ENCODE measurements at regions not wholly inside any gene's neighbourhood (a gene's known extent, or its start where the extent isn't known, plus 50 kb on each side); places are given as distances from the start of the nearest gene placed in this dataset.

DNA sequence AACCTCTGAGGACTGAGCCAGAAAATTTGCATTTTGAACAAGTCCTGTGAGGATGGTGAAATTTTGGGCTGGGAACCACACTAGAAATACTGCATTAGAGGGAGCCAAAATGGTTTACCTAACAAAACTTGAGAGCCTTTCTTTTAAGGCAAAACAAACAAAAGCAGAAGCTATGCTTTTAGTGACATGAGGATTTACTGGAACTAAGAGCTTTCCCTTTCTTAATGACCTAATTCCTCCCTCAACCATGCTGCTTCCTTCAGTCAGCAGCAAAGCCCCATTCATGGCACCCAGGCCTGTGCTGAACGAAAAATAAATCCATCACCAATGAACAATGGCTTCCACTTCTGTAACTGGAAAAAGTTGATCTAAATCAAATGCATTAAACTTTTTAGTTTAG, 974.3 kb downstream of the HACE1 start:
- H3K27me3 ChIP-seq (ENCODE audit: control insufficient read depth in 2 of 2, insufficient read depth in 2 of 2, low read length in 2 of 2): no peaks in the 10 kb centered on the region
- no peak for DNase-seq (ENCODE audit: low read depth, low spot score)
- intact Hi-C loops (cut with micrococcal nuclease): no loop called here
- FAIRE-seq: no peak
- no peak for TF ChIP-seq EZH2 (IDR thresholded peaks at IDR 0.05; ENCODE audit: borderline replicate concordance, low read depth, low read length, severe bottlenecking)
- no peak for TF ChIP-seq POLR2A (IDR thresholded peaks at IDR 0.05; ENCODE audit: low read depth, low read length)
- no peak for TF ChIP-seq GATA2 (IDR thresholded peaks at IDR 0.05; ENCODE audit: insufficient read depth, insufficient read length, low read depth, low read length)
- TF ChIP-seq JUN (IDR thresholded peaks at IDR 0.05; ENCODE audit: borderline replicate concordance, insufficient read depth, insufficient read length, low read depth): no peak
- TF ChIP-seq MYC (IDR thresholded peaks at IDR 0.05; ENCODE audit: low read depth, low read length): no peak
- TF ChIP-seq, protein P1, sequence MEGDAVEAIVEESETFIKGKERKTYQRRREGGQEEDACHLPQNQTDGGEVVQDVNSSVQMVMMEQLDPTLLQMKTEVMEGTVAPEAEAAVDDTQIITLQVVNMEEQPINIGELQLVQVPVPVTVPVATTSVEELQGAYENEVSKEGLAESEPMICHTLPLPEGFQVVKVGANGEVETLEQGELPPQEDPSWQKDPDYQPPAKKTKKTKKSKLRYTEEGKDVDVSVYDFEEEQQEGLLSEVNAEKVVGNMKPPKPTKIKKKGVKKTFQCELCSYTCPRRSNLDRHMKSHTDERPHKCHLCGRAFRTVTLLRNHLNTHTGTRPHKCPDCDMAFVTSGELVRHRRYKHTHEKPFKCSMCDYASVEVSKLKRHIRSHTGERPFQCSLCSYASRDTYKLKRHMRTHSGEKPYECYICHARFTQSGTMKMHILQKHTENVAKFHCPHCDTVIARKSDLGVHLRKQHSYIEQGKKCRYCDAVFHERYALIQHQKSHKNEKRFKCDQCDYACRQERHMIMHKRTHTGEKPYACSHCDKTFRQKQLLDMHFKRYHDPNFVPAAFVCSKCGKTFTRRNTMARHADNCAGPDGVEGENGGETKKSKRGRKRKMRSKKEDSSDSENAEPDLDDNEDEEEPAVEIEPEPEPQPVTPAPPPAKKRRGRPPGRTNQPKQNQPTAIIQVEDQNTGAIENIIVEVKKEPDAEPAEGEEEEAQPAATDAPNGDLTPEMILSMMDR (IDR thresholded peaks at IDR 0.05; ENCODE audit: extremely low read depth in 1 of 2, insufficient read depth in 1 of 2, low read depth in 1 of 2, low read length in 2 of 2): no peak
- no peak for TF ChIP-seq POLR2AphosphoS5 (IDR thresholded peaks at IDR 0.05; ENCODE audit: insufficient read depth, low read depth, low read length)
- TF ChIP-seq, protein P2, sequence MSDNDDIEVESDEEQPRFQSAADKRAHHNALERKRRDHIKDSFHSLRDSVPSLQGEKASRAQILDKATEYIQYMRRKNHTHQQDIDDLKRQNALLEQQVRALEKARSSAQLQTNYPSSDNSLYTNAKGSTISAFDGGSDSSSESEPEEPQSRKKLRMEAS (IDR thresholded peaks at IDR 0.05; ENCODE audit: insufficient read depth, insufficient read length): no peak
- no peak for TF ChIP-seq FOS (IDR thresholded peaks at IDR 0.05; ENCODE audit: borderline replicate concordance, insufficient read depth, low read length)
- no peaks in the 10 kb centered on the region for H3K9me1 ChIP-seq (replicated peaks; ENCODE audit: control insufficient read depth, extremely low read depth, insufficient read depth, low read length)
- H3K36me3 ChIP-seq (ENCODE audit: control insufficient read depth in 2 of 2, extremely low read depth in 1 of 2, insufficient read depth in 2 of 2, low read length in 2 of 2): no peaks in the 10 kb centered on the region
- CTCF ChIA-PET: interaction anchor here (1.0 kb wide), 1 partner anchor 9 kb away, joined by 3 read pairs; no protein-coding TSS in a partner anchor
- POLR2A ChIA-PET: no interaction called here
- H3K79me2 ChIP-seq (ENCODE audit: control insufficient read depth, insufficient read depth, low read length): no peaks in the 10 kb centered on the region
- H4K20me1 ChIP-seq (replicated peaks; ENCODE audit: control insufficient read depth, extremely low read depth, insufficient read depth, low read length): no peaks in the 10 kb centered on the region
- no peak overlapping the region for H3K4me2 ChIP-seq (ENCODE audit: insufficient read depth, low read length)
- no peak overlapping the region for H3K4me3 ChIP-seq (replicated peaks in 1 of 3; ENCODE audit: insufficient read depth in 1 of 3, low read depth in 1 of 3, low read length in 3 of 3)
- no peak overlapping the region for H3K9ac ChIP-seq (replicated peaks; ENCODE audit: extremely low read depth, insufficient read depth, low read length)
- dilution Hi-C loops (cut with MboI; ENCODE audit: extremely low pct_ligation_motif_present, low sequenced_read_pairs): no loop called here
- BruUV-seq (replicated peaks): no TSS peak
- H3K27ac ChIP-seq (ENCODE audit: insufficient read depth, low read depth, low read length): no peak overlapping the region
- no peaks in the 10 kb centered on the region for H3K9me3 ChIP-seq (replicated peaks; ENCODE audit: control insufficient read depth, insufficient read depth, low read length)
- H3K4me1 ChIP-seq (ENCODE audit: control insufficient read depth, extremely low read depth, insufficient read depth, low read length): no peaks in the 10 kb centered on the region
- no peak overlapping the region for H2AFZ ChIP-seq (ENCODE audit: low read depth, low read length)

Data from endothelial cell of umbilical vein (primary cell).